Colonic mucosa (tissue), 4 donors: ENCODE measurements at regions not wholly inside any gene's neighbourhood (a gene's known extent, or its start where the extent isn't known, plus 50 kb on each side); places are given as distances from the start of the nearest gene placed in this dataset.

Experiments used
- DNase-seq: peaks from one replicate; pipeline ENCODE4 v3.0.0-alpha.2; 2020
- H3K27ac ChIP-seq: fragments of 200-600 bp; one replicate; pipeline ENCODE4 v1.8.0; 2021
- H3K27me3 ChIP-seq: fragments of 200-600 bp; one replicate; pipeline ENCODE4 v1.8.0; 2021
- H3K36me3 ChIP-seq: fragments of 200-600 bp; one replicate; pipeline ENCODE4 v1.8.0; 2021
- H3K4me1 ChIP-seq: fragments of 200-600 bp; one replicate; pipeline ENCODE4 v1.8.0; 2021; ENCODE audit warnings: mild to moderate bottlenecking
- H3K4me3 ChIP-seq: fragments of 200-600 bp; one replicate; pipeline ENCODE4 v1.8.0; 2021
- H3K9ac ChIP-seq, 2 donors: one replicate each; pipeline ENCODE4 v1.7.0; 2013; ENCODE audit warnings: control low read depth in 2 of 2, low read depth in 2 of 2, low read length in 2 of 2
- H3K9me3 ChIP-seq: fragments of 200-600 bp; one replicate; pipeline ENCODE4 v1.8.0; 2021
- CTCF ChIP-seq: fragments of 200-600 bp; IDR thresholded peaks from one replicate; pipeline ENCODE4 v1.8.0; 2022; ENCODE audit warnings: antibody characterized with exemption, mild to moderate bottlenecking
- intact Hi-C: fragments of 100-400 bp; cut with DNase I; formaldehyde crosslinking; loops from one replicate; pipeline ENCODE4 v1.14.1; 2022
- donor health status: healthy.
- donor health status: DM: no; HTN: no; CAD: no.
- donor health status: DM: no; HTN: no; CAD: no.

- H3K9me3 ChIP-seq, result no peaks in the 10 kb centered on the region
- intact Hi-C loops, result no loop called here
- H3K4me1 ChIP-seq, result no peaks in the 10 kb centered on the region
- H3K27me3 ChIP-seq, result no peaks in the 10 kb centered on the region
- no peak overlapping the region for H3K27ac ChIP-seq
- TF ChIP-seq CTCF, result no peak
- no peak for DNase-seq
- H3K36me3 ChIP-seq, result no peaks in the 10 kb centered on the region
- H3K9ac ChIP-seq, result no peak overlapping the region
- no peak overlapping the region for H3K4me3 ChIP-seq
Measured at GRCh38 chr5:147036691-147037245, 158.2 kb upstream of the PPP2R2B start.

GRCh38 chr5:147037515-147038205 lies 159.1 kb upstream of the PPP2R2B start:
- Histone ChIP-seq H3K9me3 (no peaks in the 10 kb centered on the region), H3K27ac (no peak overlapping the region), H3K9ac (no peak overlapping the region), H3K27me3 (no peaks in the 10 kb centered on the region), H3K36me3 (no peaks in the 10 kb centered on the region), H3K4me3 (no peak overlapping the region), H3K4me1 (no peaks in the 10 kb centered on the region)
- TF ChIP-seq CTCF, result no peak
- DNase-seq, result no peak
- intact Hi-C loops, result no loop called here

- Histone ChIP-seq H3K4me3 (no peak overlapping the region), H3K27ac (no peak overlapping the region), H3K4me1 (no peaks in the 10 kb centered on the region), H3K9me3 (no peaks in the 10 kb centered on the region), H3K36me3 (no peaks in the 10 kb centered on the region), H3K27me3 (no peaks in the 10 kb centered on the region), H3K9ac (no peak overlapping the region)
- no peak for TF ChIP-seq CTCF
- DNase-seq, result no peak
- intact Hi-C loops, result no loop called here
Measured at GRCh38 chr5:147040856-147041255, 162.3 kb upstream of the PPP2R2B start.

- TF ChIP-seq CTCF, result no peak
- Histone ChIP-seq H3K27ac (no peak overlapping the region), H3K9ac (no peak overlapping the region), H3K4me3 (no peak overlapping the region), H3K9me3 (no peaks in the 10 kb centered on the region), H3K36me3 (no peaks in the 10 kb centered on the region), H3K4me1 (no peaks in the 10 kb centered on the region), H3K27me3 (no peaks in the 10 kb centered on the region)
- no peak for DNase-seq
- intact Hi-C loops, result no loop called here
Measured at GRCh38 chr5:147044572-147045273, 166.2 kb upstream of the PPP2R2B start.

GRCh38 chr5:147045290-147045689 lies 166.7 kb upstream of the PPP2R2B start:
- Histone ChIP-seq H3K9ac (no peak overlapping the region), H3K9me3 (no peaks in the 10 kb centered on the region), H3K36me3 (no peaks in the 10 kb centered on the region), H3K4me3 (no peak overlapping the region), H3K27ac (no peak overlapping the region), H3K27me3 (no peaks in the 10 kb centered on the region), H3K4me1 (no peaks in the 10 kb centered on the region)
- intact Hi-C loops, result no loop called here
- DNase-seq, result no peak
- TF ChIP-seq CTCF, result no peak
